HG03521 (cell line): ENCODE measurements at regions not wholly inside any gene's neighbourhood (a gene's known extent, or its start where the extent isn't known, plus 50 kb on each side); places are given as distances from the start of the nearest gene placed in this dataset.

Experiments used
- ATAC-seq: cut with Tn5 transposase; IDR thresholded peaks from one replicate; pipeline ENCODE4 v1.9.1; 2021; ENCODE audit warnings: mild to moderate bottlenecking, moderate library complexity; ENCODE audit not compliant: unreplicated experiment

GRCh38 chr3:18835021-18835420, 313.3 kb upstream of the KCNH8 start:
- no peak for ATAC-seq

DNA sequence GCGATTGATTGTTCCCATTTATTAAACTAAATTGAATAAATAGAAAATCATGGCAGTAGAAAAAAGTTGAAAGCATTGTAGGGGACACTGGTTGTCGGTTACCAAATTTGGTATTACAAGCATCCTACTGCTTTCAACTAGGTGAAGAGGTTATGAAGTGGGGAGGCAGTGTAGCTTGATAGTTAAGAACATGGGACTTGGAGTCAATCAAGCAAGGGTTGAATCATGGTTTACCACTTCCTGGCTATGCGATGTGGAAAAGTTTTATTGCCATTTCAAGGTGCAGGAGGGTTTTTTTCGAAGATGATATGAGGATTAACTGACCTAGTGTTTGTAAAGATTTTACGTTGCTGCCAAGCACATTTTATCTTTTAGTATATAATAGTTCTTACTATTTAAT, 318.2 kb upstream of the KCNH8 start:
- ATAC-seq, result no peak

DNA sequence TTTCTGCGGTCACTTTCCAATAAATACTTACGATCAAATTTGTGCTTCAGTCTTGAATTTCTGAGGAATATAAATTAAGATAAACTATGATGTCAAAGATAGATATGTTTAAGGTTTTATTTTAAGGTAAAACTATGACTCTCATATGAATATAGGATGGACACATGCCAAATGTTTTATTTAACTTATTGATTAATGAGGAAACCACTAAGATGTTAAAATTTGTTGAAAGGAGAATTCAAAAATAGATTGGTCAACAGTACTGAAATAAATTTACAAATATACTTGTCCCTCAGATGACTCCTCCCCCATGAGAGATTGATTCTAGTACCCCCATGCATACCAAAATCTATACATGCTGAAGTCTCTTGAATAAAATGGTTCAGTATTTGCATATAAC, 319.7 kb upstream of the KCNH8 start:
- ATAC-seq, result no peak

DNA sequence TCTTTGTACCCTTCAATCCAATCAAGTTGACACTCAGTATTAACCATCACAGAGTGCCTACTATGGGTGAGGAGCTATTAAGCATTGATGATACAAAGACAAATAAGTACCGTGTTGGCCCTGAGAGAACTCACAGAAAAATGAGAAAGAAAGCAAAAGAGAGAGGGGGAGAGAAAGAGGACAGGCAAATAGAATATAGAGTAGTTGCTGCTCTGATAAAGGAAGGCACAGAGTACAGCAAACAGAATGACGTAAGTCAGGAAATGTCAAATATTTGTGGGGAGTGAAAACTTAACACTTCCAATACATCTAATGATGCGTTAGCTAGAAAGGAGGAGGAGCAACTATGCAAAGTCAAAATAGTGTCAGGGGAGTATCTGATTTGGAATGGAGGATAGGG, 320.6 kb upstream of the KCNH8 start:
- no peak for ATAC-seq

DNA sequence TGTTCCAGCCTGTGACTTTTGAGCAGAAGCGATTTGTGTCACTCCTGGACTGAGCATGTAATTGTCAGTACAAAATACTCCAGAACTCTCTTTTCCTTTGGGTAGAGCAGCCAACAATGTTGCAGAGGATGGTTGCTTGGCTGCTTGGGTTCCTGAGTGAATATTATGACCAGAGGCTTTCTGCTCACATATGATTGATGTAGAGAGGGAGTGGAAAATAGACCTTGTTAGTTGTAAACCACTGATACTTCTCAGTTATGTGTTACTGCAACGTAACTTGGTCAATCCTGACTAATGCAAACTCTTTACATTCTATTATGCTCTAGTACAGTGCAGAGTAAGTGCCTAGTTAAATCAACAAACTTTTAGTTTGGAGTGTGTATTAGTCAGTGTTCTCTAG, 322.6 kb upstream of the KCNH8 start:
- ATAC-seq, result no peak

DNA sequence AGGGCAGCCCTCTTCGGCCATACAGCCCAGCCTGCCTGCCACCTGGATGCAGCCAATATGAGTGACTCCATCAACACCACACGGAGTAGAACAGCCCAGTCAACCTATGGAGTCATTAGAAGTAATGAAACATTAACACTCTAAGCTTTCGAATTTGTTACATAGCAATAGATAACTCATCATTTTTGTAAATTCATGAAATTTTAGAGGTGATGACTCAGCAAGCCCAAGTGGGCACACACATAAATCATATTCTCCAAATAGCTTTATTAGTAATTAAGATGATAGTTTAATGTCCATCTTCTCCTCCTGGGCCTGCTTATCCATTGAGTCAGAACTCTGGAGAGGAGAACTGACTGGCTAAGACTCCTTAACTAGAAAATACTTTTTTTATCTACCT, 335.0 kb upstream of the KCNH8 start:
- ATAC-seq, result no peak

DNA sequence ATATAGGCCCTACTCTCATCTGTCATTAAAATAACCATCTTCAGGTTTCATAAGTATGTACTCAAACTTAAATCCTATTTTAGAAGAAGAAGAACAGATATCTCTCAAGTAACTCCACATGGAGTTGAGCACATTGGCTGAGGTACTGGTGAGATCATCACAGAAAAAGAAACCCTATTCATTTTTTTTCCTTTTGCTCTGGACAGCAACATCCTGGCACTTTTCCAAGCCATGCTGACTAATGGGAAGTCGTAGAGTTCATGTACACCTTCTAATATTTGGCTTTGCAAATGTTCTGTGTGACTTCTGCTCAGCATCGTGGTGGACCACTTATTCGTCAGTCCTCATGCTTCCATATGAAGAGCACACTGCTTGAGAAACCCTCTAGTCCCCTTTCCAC, 336.0 kb upstream of the KCNH8 start:
- no peak for ATAC-seq

GRCh38 chr3:18810306-18810661, 338.0 kb upstream of the KCNH8 start:
- no peak for ATAC-seq

- ATAC-seq, result no peak
Measured at GRCh38 chr3:18809640-18810305, 338.5 kb upstream of the KCNH8 start.

DNA sequence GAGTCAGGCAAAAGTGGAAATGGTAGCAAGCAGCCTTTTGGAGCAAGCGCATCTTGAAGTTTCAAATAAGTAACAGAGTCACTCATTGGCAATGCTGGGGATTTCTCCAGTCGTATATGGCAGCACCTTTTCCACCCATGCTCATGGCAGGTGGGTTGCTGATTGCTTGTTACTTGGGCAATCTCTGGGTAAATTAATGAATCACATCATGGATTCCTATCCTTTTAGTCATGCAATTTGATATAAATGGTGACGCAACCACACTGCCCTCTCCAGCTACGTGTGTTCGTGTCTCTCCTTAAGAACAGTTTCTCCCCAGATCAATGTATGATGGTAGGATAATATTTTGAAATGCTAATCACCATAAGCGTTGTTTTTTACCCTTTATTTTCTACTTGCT, 339.9 kb upstream of the KCNH8 start:
- no peak for ATAC-seq

DNA sequence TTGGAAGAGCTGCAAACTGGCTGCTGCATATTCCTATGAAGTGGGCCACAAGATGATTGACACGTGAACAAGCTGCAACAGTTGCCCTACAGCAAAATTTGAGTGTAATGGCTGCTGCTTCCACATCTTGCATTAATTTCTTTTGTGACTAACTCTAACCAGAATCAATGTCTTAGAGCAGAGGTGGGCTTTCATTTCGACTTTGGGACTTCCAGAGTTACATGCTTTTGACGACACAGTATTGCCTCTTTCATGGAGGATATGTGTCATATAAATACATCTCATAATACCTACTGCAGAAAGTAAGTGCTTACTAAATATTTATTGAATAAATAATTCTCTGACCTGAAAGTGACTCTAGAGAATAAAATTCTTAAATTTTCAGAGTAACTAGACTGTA, 340.7 kb upstream of the KCNH8 start:
- no peak for ATAC-seq

DNA sequence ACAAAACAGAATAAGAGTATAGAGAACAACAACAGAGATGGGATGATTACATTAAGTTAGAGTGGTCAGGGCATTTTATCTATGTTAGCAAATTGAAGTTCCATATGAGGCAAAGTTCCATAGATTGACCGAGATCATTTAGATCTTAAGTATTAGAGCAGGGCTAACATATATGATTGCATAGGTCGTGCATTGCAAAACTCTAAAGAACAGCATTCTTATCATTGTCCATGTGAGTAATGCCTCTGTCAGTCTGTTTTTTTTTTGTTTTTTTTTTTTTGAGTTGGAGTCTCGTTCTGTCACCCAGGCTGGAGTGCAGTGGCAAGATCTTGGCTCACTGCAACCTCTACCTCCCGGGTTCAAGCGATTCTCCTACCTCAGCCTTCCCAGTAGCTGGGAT, 341.7 kb upstream of the KCNH8 start:
- no peak for ATAC-seq

DNA sequence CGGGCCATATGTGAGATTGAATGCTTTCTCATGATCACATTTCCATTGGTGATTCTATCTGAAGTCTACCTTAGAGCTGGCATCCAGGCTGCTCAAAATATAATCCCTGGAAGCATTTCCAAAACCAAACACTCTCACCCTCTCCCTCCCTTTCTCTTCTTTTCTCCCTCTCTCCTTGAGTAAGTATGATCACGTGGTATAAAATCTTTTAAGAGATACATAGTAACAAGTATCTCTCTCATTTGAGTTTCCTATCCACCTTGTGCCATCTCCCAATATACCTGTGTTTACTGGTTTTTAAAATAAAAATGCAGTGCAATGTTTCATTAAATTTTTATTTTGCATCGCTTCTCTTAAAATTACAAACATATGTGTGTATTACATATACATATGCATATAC, 350.9 kb upstream of the KCNH8 start:
- ATAC-seq, result no peak

- no peak for ATAC-seq
Measured at GRCh38 chr3:18795078-18795477, 353.2 kb upstream of the KCNH8 start.

DNA sequence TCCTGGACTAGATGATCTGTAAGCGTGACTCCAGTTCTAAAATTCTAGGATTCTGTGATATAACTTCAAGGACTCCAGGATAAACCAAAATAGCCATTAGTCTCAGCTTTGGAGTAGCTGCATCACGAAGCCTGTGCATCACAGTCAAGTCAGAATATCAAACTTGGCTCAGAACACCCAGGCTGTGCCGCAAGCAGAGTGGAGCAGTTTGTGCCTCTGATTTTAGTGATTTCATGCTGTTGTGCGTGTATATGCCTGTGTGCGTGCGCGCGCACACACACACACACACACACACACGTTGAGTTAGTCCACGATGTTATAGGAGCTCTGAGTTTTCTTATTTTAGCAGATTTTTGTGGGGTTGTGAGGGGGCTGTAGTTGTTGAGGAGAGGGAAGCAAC, 356.6 kb upstream of the KCNH8 start:
- no peak for ATAC-seq

- no peak for ATAC-seq
Measured at GRCh38 chr3:18791182-18791581, 357.1 kb upstream of the KCNH8 start.

GRCh38 chr3:18790384-18790783, 357.9 kb upstream of the KCNH8 start:
- ATAC-seq, result no peak

DNA sequence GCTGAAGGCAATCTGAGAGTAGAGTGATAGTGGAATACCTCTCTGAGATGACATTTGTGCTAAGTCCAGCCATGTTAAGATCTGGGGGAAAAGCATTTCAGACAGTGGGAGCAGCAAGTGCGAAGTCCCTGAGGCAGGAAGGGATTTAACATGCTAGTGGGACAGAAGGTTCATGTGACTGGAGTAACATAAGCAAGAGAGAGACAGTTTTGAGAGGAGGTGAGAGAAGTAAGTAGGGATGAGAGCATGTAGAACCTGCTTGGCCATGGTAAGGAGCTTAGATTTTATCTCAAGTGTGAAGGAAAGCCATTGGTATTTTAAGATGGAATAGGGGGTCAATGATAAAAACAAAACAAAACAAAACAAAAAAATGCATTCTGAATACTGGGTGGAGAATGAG, 358.6 kb upstream of the KCNH8 start:
- no peak for ATAC-seq

DNA sequence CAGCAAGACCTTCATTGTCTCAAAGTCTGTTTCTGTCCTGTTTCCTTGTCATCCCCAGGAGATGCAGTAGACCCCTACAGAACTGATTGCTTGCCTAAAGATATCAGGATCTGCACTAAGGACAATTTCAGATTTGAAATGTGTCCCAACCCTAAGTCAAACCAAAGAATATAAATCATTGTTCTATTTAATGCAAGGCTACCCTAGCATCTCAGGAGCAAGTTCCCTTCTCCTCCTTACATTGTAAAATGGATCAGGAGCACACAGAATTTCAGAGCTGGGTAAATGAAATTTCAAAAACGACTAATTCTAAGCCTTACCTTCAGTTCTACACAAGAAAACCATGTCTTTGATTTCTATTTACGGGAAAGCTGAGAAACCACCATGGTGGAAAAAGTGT, 360.9 kb upstream of the KCNH8 start:
- ATAC-seq, result no peak

DNA sequence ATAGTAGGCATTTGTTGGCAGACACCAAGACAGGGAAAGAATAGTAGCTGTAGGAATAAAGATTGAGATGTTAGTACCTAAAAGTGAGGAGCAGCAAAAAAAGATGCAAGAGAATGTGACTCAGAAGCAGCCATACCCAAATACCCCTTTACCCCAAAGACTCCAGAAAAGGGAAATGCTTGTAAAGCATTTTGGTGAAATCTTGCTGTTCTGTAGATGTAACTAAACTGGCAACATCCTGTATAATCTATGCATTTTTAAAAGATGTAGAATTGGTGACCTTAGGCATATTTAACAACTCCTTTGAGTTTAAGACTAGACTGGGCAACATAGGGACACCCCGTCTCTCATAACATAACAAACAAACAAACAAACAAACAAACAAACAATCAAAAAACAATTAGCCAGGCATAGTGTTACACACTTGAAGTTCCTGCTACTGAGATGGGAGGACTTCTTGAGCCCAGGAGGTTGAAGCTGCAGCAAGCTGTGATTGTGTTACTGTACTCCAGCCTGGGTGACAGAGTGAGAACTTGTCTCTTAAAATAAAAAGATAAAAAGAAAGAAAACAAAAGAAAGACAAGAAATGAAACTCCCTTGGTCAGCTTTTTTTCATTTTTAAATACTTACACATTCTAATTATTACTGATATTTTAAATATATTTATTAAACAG, 361.5 kb upstream of the KCNH8 start:
- no peak for ATAC-seq

- ATAC-seq, result no peak
Measured at GRCh38 chr3:18782191-18782590, 357.1 kb upstream of the SATB1 start.

GRCh38 chr3:18780959-18781358, 355.8 kb upstream of the SATB1 start:
- ATAC-seq, result no peak

DNA sequence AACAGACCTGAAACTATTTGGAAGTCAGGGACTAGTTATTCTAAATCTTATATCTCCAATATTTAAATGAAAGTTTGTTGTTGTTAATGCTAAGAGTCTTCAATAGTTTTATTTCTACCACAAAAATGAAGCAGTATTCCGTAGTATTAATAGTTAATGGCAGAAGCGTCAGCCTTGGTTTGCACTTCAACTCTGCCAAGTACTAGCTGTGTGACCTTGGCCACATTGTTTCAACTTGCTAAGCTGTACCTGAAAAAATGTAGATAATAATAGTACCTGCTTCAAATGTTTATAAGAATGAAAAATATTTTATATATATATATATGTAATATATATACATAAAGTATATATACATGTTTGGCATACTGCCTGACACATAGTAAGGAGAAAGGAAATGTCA, 354.6 kb upstream of the SATB1 start:
- no peak for ATAC-seq
